Dedifferentiated amniotic fluid mesenchymal stem cell (primary cell): ENCODE measurements at regions not wholly inside any gene's neighbourhood (a gene's known extent, or its start where the extent isn't known, plus 50 kb on each side); places are given as distances from the start of the nearest gene placed in this dataset.
"Not testable (repeated sequence)": the region's sequence is repeated elsewhere in the genome, so short reads cannot be mapped to it uniquely, and the experiment has no call there.

Experiments used
- DNase-seq: peaks from one replicate; pipeline ENCODE4 v3.0.0-alpha.2; 2016; ENCODE audit errors: extremely low spot score

GRCh38 chr9:89837162-89837933 is 232.5 kb downstream of the GADD45G start:
- no peak for DNase-seq

- no peak for DNase-seq
These were observed 233.1 kb downstream of the GADD45G start for GRCh38 chr9:89837934-89838310.

DNA sequence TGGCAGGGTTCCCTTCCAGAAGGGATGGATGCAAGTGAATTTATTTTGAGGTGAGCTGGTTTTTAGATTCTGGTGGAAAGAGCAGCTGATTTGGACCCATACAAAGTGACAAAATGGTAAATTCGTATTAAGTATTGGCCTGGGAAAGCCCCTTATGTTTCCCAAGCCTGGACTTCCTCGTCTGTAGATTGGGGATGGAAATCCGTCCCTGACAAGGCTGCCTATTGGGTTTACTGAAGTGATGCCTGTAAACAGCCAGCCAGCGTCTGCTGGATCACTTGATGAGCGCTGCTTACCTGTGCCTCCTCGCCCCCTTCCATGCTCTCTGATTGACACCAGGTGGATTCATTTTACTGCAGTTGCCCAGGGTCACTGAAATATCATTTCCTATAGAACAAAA is 233.8 kb downstream of the GADD45G start:
- DNase-seq = no peak

DNA sequence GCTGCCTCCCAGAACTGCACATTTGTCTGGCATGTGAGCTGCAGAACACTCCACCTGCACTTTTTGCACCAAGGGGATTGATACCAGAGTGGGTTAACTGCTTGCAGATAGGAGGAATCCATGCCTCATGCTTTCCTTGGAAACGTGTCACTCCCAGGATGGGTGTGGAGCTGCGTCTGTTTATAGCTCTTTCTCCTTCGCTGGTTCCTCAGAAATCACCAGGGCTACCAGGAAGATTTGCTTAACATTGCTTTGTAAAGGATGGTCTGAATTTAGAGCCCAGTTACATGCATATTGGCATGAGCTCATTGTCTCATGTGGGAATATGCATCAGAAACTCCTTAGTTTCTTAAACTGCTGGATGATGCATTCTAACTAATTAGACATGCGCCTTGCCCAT is 234.6 kb downstream of the GADD45G start:
- DNase-seq = no peak

DNA sequence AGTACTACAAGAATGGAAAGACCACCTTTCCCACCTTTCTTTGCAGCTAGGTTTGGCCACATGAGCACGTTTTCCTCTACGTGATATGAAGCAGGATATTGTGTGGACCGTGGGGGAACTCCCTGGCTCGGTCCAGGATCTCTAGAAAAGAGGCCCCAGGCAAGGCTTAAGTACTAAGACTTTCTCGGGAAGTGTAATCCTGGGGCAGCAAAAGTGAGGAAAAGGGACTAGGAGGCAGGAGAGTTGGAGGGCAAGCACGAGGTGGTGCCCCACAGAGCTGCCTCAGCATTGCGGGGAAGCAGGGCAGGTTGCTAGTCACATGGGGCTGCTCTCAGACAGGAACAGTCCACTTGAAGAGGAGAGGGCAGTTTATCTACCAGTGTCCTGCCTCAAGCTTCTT is 235.1 kb downstream of the GADD45G start:
- DNase-seq = no peak

GRCh38 chr9:89841456-89841855 is 236.6 kb downstream of the GADD45G start:
- DNase-seq = no peak

- no peak for DNase-seq
These were observed 237.5 kb downstream of the GADD45G start for GRCh38 chr9:89842267-89842768.

GRCh38 chr9:89843074-89843473 is 238.3 kb downstream of the GADD45G start:
- no peak for DNase-seq

GRCh38 chr9:89843591-89843990 is 238.8 kb downstream of the GADD45G start:
- no peak for DNase-seq

DNA sequence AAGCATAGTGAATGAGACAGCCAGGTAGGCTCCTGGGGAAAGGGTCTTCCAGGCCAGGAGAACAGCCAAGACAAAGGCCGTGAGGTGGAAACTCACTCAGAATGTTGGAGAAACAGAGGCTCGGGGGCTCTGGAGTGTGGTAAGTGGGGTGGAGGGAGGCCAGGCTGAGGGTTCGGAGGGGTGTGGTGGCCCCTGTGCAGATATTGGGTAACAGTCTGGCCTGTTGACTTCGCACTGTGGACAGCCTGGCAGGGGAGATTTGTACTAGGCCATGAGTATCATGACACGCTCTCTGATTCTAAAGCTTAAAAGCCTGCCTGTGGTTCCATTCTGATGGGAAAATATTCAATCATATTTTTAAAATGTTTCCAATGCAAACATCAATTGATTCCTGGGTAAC is 239.3 kb downstream of the GADD45G start:
- no peak for DNase-seq

- DNase-seq = no peak
These were observed 239.7 kb downstream of the GADD45G start for GRCh38 chr9:89844535-89844934.

DNA sequence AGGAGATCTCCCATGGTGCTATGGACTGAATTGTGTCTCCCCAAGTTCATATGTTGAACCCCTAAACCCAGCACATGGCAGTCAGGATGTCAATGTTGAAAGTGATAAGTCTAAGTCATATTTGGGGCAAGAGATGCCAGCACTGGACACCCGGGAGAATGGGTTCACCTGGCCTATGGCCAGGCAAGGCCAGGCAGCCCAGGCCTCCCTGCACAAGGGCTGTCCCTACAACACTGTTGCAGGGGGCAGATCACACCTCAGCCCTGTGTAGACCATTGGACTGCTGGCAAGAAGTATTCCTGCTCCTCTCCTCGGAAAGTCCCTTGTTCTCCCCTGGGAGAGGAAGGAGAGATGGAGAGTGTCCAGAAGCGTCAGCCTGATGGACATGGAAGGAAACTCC is 240.5 kb downstream of the GADD45G start:
- no peak for DNase-seq

GRCh38 chr9:89845862-89846261 is 241.1 kb downstream of the GADD45G start:
- DNase-seq = no peak

DNA sequence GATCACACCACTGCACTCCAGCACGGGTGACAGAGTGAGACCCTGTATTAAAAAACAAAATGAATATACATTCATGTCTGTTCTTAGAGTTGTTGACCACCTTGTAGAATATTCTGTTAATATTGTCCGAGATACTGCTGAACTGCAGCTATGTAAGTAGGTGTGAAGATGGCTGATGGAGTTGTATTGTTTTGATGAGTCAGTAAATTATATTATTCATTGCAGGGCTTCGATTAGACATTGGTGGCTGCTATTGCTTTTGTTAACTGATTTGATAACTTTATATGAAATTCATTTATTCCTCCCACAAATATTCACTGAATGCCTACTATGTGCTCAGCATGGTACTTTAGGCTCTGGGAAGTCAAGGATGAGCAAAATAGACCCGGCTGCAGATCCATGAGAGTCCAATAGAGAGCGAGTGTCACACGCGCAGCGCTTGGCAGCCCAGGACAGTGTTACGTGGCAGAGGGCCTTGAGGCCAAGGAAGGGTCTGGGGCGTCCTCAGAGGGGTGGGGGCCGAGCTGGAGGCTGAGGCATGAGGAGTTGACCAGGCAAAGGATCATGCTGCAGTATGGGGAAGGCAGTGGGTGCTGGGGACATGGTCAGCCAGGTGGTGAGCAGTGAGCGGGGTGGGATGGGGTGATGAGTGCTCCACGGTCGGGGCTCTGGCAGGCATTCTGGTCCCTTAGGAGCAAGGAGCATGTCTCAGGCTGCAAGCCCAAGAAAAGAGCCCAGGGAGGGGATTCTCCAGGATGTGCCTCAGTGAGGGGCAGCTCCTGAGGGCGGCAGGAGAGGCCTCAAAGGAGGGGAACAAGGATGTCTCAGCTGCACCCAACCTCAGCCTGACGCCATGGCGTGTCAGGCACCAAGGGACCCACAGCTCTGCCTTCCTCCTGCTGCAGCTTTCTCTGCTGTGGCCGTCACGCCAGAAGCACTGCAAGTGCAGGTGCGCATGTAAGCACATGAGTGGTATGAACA is 243.5 kb downstream of the GADD45G start:
- DNase-seq = no peak

DNA sequence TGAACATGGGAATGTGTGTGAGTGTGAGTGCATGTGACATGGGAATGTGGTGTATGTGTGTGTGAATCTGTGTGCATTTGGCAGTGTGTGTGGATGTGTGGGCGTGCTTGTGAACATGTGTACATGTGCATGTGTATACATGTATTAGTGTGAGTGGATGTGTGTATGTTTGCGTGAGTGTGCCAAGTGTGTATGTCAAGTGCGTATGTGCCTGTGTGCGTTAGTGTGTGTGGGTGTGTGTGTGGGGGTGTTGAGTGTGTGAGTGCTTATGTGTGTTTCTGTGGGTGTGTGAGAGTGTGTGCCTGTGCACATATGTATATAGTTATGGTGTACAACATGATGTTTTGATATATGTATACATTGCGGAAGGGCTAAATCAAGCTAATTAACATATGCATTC is 244.3 kb downstream of the GADD45G start:
- DNase-seq = no peak

DNA sequence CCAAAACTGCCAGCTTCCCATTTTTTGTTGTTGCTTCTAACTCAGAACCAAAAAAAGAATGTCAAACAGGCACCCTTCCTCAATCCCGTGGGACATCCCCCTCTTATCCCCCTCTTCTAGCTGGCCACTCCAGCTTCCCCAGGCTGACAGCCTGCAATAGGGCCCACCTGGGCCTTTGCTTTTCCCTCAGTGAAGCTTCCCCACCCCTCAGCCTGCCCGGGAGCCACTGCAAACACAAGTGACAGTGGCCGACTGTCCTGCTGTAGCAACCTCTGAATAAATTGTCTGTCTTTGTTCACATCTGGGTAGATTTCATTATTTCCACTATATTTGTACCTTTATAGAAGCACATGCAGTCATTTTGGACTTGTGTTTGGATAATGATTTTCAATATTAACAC is 245.3 kb downstream of the GADD45G start:
- DNase-seq = no peak

DNA sequence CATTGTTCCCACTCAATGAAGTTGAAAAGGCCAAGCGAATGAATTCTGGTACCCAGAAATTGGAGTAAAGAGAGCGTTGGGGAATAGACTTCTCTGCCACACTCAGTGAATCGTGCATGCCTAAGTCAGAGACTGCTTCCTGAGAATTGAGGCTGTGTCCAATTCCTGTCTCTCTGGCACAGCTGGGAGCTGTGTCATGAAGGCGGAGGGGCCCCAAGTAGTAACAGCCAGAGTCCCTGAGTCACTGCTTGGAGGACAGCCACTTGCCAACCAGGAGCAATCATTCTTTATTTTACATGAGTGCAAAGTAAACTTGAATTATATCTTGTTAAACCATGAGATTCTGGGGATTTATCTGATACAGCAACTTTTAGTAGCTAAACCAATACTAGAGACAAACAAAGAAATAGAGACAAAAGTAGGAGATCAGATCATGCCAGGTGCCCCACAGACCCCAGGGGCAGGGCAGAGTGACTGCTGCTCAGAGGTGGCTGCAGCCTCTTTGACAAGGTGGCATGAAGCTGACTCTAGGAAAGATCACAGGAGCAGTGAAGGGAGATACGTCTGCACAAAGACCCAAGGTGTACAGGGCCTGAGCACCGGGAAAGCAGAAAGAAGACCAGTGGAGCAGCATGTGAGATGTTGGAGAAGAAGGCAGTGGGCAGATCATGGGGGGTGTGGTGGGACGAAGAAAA is 246.0 kb downstream of the GADD45G start:
- DNase-seq = no peak

DNA sequence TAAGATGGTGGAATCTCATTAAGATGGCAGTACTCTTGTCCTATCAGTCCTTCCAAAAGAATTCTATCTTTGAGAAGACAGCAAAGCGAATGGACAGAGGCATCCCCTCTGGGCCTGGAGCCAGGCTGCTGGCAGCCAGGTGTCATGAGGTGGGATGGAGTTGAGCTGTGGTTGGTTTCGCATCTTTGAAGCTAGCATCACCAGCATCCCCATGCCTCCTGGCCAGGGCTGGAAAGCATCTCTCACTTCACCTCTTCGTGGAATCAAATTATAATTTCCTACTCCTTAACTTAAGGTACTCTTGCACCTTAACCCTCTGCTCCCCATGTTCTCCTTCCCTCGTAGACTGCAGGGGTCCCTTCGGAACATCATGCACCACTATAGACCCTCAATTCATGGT is 248.3 kb downstream of the GADD45G start:
- DNase-seq = no peak

DNA sequence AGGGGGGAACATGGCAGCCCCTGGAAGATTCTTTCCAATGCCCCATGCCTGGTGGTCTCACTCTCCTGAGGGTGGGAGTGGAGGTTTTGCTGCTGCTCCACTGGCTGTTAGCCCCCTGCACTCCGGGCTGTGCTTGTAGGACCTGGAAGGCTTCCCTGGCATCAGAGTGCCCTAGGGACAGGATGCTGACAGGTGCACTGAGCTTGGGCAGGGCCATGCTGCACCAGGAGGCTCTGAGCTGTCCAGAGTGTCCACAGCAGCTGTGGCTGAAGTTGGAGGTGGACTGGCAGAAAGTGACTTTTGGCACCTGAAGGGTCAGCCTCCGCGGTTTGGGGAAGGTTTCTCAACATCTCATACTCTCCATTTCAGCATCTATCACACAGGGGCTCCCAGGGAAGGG is 249.1 kb downstream of the GADD45G start:
- DNase-seq = no peak

- DNase-seq = no peak
These were observed 250.1 kb downstream of the GADD45G start for GRCh38 chr9:89854715-89855475.

GRCh38 chr9:89856296-89856695 is 251.5 kb downstream of the GADD45G start:
- DNase-seq = not testable (repeated sequence)
